HG02763 (cell line): ENCODE measurements at regions not wholly inside any gene's neighbourhood (a gene's known extent, or its start where the extent isn't known, plus 50 kb on each side); places are given as distances from the start of the nearest gene placed in this dataset.
"Not testable (repeated sequence)": the region's sequence is repeated elsewhere in the genome, so short reads cannot be mapped to it uniquely, and the experiment has no call there.

ENCODE experiments used
- ATAC-seq: cut with Tn5 transposase; IDR thresholded peaks from one replicate; pipeline ENCODE4 v1.9.1; 2021; ENCODE audit warnings: mild to moderate bottlenecking, moderate library complexity; ENCODE audit not compliant: unreplicated experiment

GRCh38 chr17:71055128-71055527 is 885.8 kb downstream of the KCNJ2 start:
- no peak for ATAC-seq

- ATAC-seq = no peak
Measured at GRCh38 chr17:71057448-71057847, 888.1 kb downstream of the KCNJ2 start.

GRCh38 chr17:71057938-71058337 is 888.6 kb downstream of the KCNJ2 start:
- no peak for ATAC-seq

- no peak for ATAC-seq
Measured at GRCh38 chr17:71063127-71063526, 893.8 kb downstream of the KCNJ2 start.

- no peak for ATAC-seq
Measured at GRCh38 chr17:71063559-71063958, 894.2 kb downstream of the KCNJ2 start.

- no peak for ATAC-seq
Measured at GRCh38 chr17:71067669-71068407, 898.5 kb downstream of the KCNJ2 start.

GRCh38 chr17:71068408-71068750 is 899.0 kb downstream of the KCNJ2 start:
- ATAC-seq = no peak

GRCh38 chr17:71071041-71071440 is 901.7 kb downstream of the KCNJ2 start:
- ATAC-seq = no peak

GRCh38 chr17:71071837-71072236 is 902.5 kb downstream of the KCNJ2 start:
- no peak for ATAC-seq

GRCh38 chr17:71080937-71081336 is 911.6 kb downstream of the KCNJ2 start:
- ATAC-seq = no peak

- no peak for ATAC-seq
Measured at GRCh38 chr17:71081666-71082065, 912.3 kb downstream of the KCNJ2 start.

- no peak for ATAC-seq
Measured at GRCh38 chr17:71084219-71084618, 914.9 kb downstream of the KCNJ2 start.

- no peak for ATAC-seq
Measured at GRCh38 chr17:71084838-71085237, 915.5 kb downstream of the KCNJ2 start.

- no peak for ATAC-seq
Measured at GRCh38 chr17:71085238-71086033, 916.1 kb downstream of the KCNJ2 start.

GRCh38 chr17:71089431-71089830 is 920.1 kb downstream of the KCNJ2 start:
- no peak for ATAC-seq

- ATAC-seq = no peak
Measured at GRCh38 chr17:71098071-71098470, 928.7 kb downstream of the KCNJ2 start.

GRCh38 chr17:71099003-71099714 is 929.8 kb downstream of the KCNJ2 start:
- no peak for ATAC-seq

GRCh38 chr17:71102777-71103176 is 933.4 kb downstream of the KCNJ2 start:
- ATAC-seq = no peak

- ATAC-seq = no peak
Measured at GRCh38 chr17:71104225-71104624, 934.9 kb downstream of the KCNJ2 start.

GRCh38 chr17:71106056-71106455 is 936.7 kb downstream of the KCNJ2 start:
- not testable (repeated sequence) for ATAC-seq

GRCh38 chr17:71107136-71107535 is 937.8 kb downstream of the KCNJ2 start:
- ATAC-seq = no peak

- no peak for ATAC-seq
Measured at GRCh38 chr17:71109697-71110096, 940.4 kb downstream of the KCNJ2 start.
